ENCODE measurements at regions not wholly inside any gene's neighbourhood (a gene's known extent, or its start where the extent isn't known, plus 50 kb on each side); places are given as distances from the start of the nearest gene placed in this dataset.

- DNase-seq (ENCODE audit: extremely low spot score, unreplicated experiment): no peak
- Mint-ChIP-seq H3K4me3 (ENCODE audit: unreplicated experiment) (no peak overlapping the region), H3K36me3 (ENCODE audit: unreplicated experiment) (no peaks in the 10 kb centered on the region), H3K9me3 (ENCODE audit: unreplicated experiment) (no peaks in the 10 kb centered on the region), H3K27me3 (ENCODE audit: unreplicated experiment) (peaks cover 6% of the 10 kb centered on the region), H3K4me1 (ENCODE audit: unreplicated experiment) (peaks cover 2% of the 10 kb centered on the region), H3K27ac (ENCODE audit: unreplicated experiment) (no peak overlapping the region)
- no peak for TF ChIP-seq CTCF (IDR thresholded peaks at IDR 0.05)
Measured at GRCh38 chr3:59611649-59612443, 562.0 kb upstream of the CFAP20DC start.

GRCh38 chr3:59609657-59610348, 560.0 kb upstream of the CFAP20DC start:
- Mint-ChIP-seq H3K4me3 (ENCODE audit: unreplicated experiment) (no peak overlapping the region), H3K9me3 (ENCODE audit: unreplicated experiment) (no peaks in the 10 kb centered on the region), H3K4me1 (ENCODE audit: unreplicated experiment) (peaks cover 2% of the 10 kb centered on the region), H3K27ac (ENCODE audit: unreplicated experiment) (no peak overlapping the region), H3K36me3 (ENCODE audit: unreplicated experiment) (no peaks in the 10 kb centered on the region), H3K27me3 (ENCODE audit: unreplicated experiment) (no peaks in the 10 kb centered on the region)
- no peak for DNase-seq (ENCODE audit: extremely low spot score, unreplicated experiment)
- no peak for TF ChIP-seq CTCF (IDR thresholded peaks at IDR 0.05)

- Mint-ChIP-seq H3K4me1 (ENCODE audit: unreplicated experiment) (peaks cover 2% of the 10 kb centered on the region), H3K4me3 (ENCODE audit: unreplicated experiment) (no peak overlapping the region)
Measured at GRCh38 chr3:59608356-59608755, 558.5 kb upstream of the CFAP20DC start.

GRCh38 chr3:59607656-59608055, 557.8 kb upstream of the CFAP20DC start:
- no peaks in the 10 kb centered on the region for H3K36me3 Mint-ChIP-seq (ENCODE audit: unreplicated experiment)
- H3K4me1 Mint-ChIP-seq (ENCODE audit: unreplicated experiment): peaks cover 2% of the 10 kb centered on the region
- no peaks in the 10 kb centered on the region for H3K27me3 Mint-ChIP-seq (ENCODE audit: unreplicated experiment)
- no peaks in the 10 kb centered on the region for H3K9me3 Mint-ChIP-seq (ENCODE audit: unreplicated experiment)
- H3K27ac Mint-ChIP-seq (ENCODE audit: unreplicated experiment): no peak overlapping the region
- H3K4me3 Mint-ChIP-seq (ENCODE audit: unreplicated experiment): no peak overlapping the region
- TF ChIP-seq CTCF (IDR thresholded peaks at IDR 0.05): peak; percentile 17
- DNase-seq (ENCODE audit: extremely low spot score, unreplicated experiment): no peak

More at GRCh38 chr3:59608356-59608755, 558.5 kb upstream of the CFAP20DC start:
- H3K36me3 Mint-ChIP-seq (ENCODE audit: unreplicated experiment): no peaks in the 10 kb centered on the region
- no peaks in the 10 kb centered on the region for H3K9me3 Mint-ChIP-seq (ENCODE audit: unreplicated experiment)
- no peaks in the 10 kb centered on the region for H3K27me3 Mint-ChIP-seq (ENCODE audit: unreplicated experiment)
- no peak for DNase-seq (ENCODE audit: extremely low spot score, unreplicated experiment)
- H3K27ac Mint-ChIP-seq (ENCODE audit: unreplicated experiment): no peak overlapping the region
- no peak for TF ChIP-seq CTCF (IDR thresholded peaks at IDR 0.05)

- peaks cover 2% of the 10 kb centered on the region for H3K4me1 Mint-ChIP-seq (ENCODE audit: unreplicated experiment)
- H3K27ac Mint-ChIP-seq (ENCODE audit: unreplicated experiment): no peak overlapping the region
- no peaks in the 10 kb centered on the region for H3K9me3 Mint-ChIP-seq (ENCODE audit: unreplicated experiment)
- no peaks in the 10 kb centered on the region for H3K36me3 Mint-ChIP-seq (ENCODE audit: unreplicated experiment)
- DNase-seq (ENCODE audit: extremely low spot score, unreplicated experiment): no peak
- no peaks in the 10 kb centered on the region for H3K27me3 Mint-ChIP-seq (ENCODE audit: unreplicated experiment)
- no peak for TF ChIP-seq CTCF (IDR thresholded peaks at IDR 0.05)
- no peak overlapping the region for H3K4me3 Mint-ChIP-seq (ENCODE audit: unreplicated experiment)
Measured at GRCh38 chr3:59606638-59607266, 556.9 kb upstream of the CFAP20DC start.

All from osteocyte (in vitro differentiated cells).